NCI-H128 (cell line): ENCODE measurements at regions not wholly inside any gene's neighbourhood (a gene's known extent, or its start where the extent isn't known, plus 50 kb on each side); places are given as distances from the start of the nearest gene placed in this dataset.
A peak's percentile ranks its signal among the peaks of the same experiment; 100 is the strongest.
"Not testable (repeated sequence)": the region's sequence is repeated elsewhere in the genome, so short reads cannot be mapped to it uniquely, and the experiment has no call there.

Source experiments
- DNase-seq: peaks from one replicate; lab custom pipeline; 2025; ENCODE audit not compliant: unreplicated experiment; lab: John Stamatoyannopoulos, UW

- DNase-seq = no peak
These were observed 1699.1 kb downstream of the BRINP3 start for GRCh38 chr1:188778578-188778977.

- no peak for DNase-seq
These were observed 1695.3 kb downstream of the BRINP3 start for GRCh38 chr1:188782220-188782841.

GRCh38 chr1:188794969-188795368 lies 1682.7 kb downstream of the BRINP3 start:
- no peak for DNase-seq

GRCh38 chr1:188812153-188812552 lies 1665.5 kb downstream of the BRINP3 start:
- DNase-seq = not testable (repeated sequence)

GRCh38 chr1:188812836-188813573 lies 1664.7 kb downstream of the BRINP3 start:
- DNase-seq = not testable (repeated sequence)

- no peak for DNase-seq
These were observed 1659.8 kb downstream of the BRINP3 start for GRCh38 chr1:188817814-188818213.

- peak; percentile 6 for DNase-seq
These were observed 1655.4 kb downstream of the BRINP3 start for GRCh38 chr1:188822248-188822647.

GRCh38 chr1:188825471-188825870 lies 1652.2 kb downstream of the BRINP3 start:
- DNase-seq = no peak

GRCh38 chr1:188826800-188827199 lies 1650.9 kb downstream of the BRINP3 start:
- DNase-seq = no peak

GRCh38 chr1:188827400-188827799 lies 1650.3 kb downstream of the BRINP3 start:
- DNase-seq = no peak

- not testable (repeated sequence) for DNase-seq
These were observed 1636.5 kb downstream of the BRINP3 start for GRCh38 chr1:188841111-188841696.

- DNase-seq = no peak
These were observed 1631.2 kb downstream of the BRINP3 start for GRCh38 chr1:188846468-188846867.

- no peak for DNase-seq
These were observed 1620.1 kb downstream of the BRINP3 start for GRCh38 chr1:188857526-188858087.

- no peak for DNase-seq
These were observed 1610.0 kb downstream of the BRINP3 start for GRCh38 chr1:188867614-188868013.

GRCh38 chr1:188871164-188871563 lies 1606.5 kb downstream of the BRINP3 start:
- DNase-seq = peak; percentile 6

GRCh38 chr1:188872376-188872775 lies 1605.3 kb downstream of the BRINP3 start:
- no peak for DNase-seq

GRCh38 chr1:188877668-188878067 lies 1600.0 kb downstream of the BRINP3 start:
- DNase-seq = no peak

GRCh38 chr1:188888386-188888785 lies 1589.3 kb downstream of the BRINP3 start:
- no peak for DNase-seq

GRCh38 chr1:188889166-188889565 lies 1588.5 kb downstream of the BRINP3 start:
- DNase-seq = no peak

- DNase-seq = no peak
These were observed 1585.7 kb downstream of the BRINP3 start for GRCh38 chr1:188891958-188892357.

- no peak for DNase-seq
These were observed 1582.1 kb downstream of the BRINP3 start for GRCh38 chr1:188895611-188896010.

- no peak for DNase-seq
These were observed 1574.4 kb downstream of the BRINP3 start for GRCh38 chr1:188903241-188903640.
